NT2/D1 (cell line): ENCODE measurements at regions not wholly inside any gene's neighbourhood (a gene's known extent, or its start where the extent isn't known, plus 50 kb on each side); places are given as distances from the start of the nearest gene placed in this dataset.

ENCODE experiments used
- SUZ12 ChIP-seq: IDR thresholded peaks from 2 replicates; pipeline ENCODE4 v1.6.1; 2011; ENCODE audit not compliant: insufficient read length, insufficient read depth; ENCODE audit errors: extremely low read depth
- YY1 ChIP-seq: IDR thresholded peaks from 2 replicates; pipeline ENCODE4 v1.6.1; 2011; ENCODE audit not compliant: insufficient read length, insufficient read depth
- ZNF274 ChIP-seq: IDR thresholded peaks from 2 replicates; pipeline ENCODE4 v1.6.1; 2011; ENCODE audit warnings: mild to moderate bottlenecking, low read depth, low read length

- TF ChIP-seq SUZ12: no peak
- no peak for TF ChIP-seq YY1
- TF ChIP-seq ZNF274: no peak
These were observed 539.3 kb downstream of the LIG4 start for GRCh38 chr13:107675847-107676550.
